Upper lobe of left lung (tissue), 6 donors: ENCODE measurements at regions not wholly inside any gene's neighbourhood (a gene's known extent, or its start where the extent isn't known, plus 50 kb on each side); places are given as distances from the start of the nearest gene placed in this dataset.

Source experiments
- ATAC-seq, 2 donors: fragments of 200-7000 bp; cut with Tn5 transposase; one replicate each; pipeline ENCODE4 v1.9.1; 2022; ENCODE audit warnings: mild to moderate bottlenecking in 2 of 2, moderate library complexity in 2 of 2; ENCODE audit not compliant: low FRiP score in 2 of 2
- DNase-seq, 2 donors: peaks; one replicate each; pipeline ENCODE4 v3.0.0-alpha.2; 2019 to 2020
- H3K27ac ChIP-seq, 4 donors: fragments of 200-600 bp; sonication (generic); one replicate each; pipeline ENCODE4 v1.5.1; 2016 to 2019
- H3K27me3 ChIP-seq, 4 donors: fragments of 200-600 bp; sonication (generic); one replicate each; pipeline ENCODE4 v1.5.1; 2017 to 2019
- H3K36me3 ChIP-seq, 4 donors: fragments of 200-600 bp; sonication (generic); one replicate each; pipeline ENCODE4 v1.5.1; 2016 to 2019
- H3K4me1 ChIP-seq, 4 donors: fragments of 200-600 bp; sonication (generic); one replicate each; pipeline ENCODE4 v1.5.1; 2018 to 2019
- H3K4me3 ChIP-seq, 4 donors: fragments of 200-600 bp; sonication (generic); one replicate each; pipeline ENCODE4 v1.5.1; 2017 to 2019; ENCODE audit warnings: mild to moderate bottlenecking in 2 of 4, moderate library complexity in 1 of 4
- H3K9me3 ChIP-seq, 4 donors: fragments of 200-600 bp; sonication (generic); one replicate each; pipeline ENCODE4 v1.5.1; 2018 to 2019
- CTCF ChIP-seq, 6 experiments: fragments of 450-650 bp in 4 of 6; fragments of 200-600 bp in 2 of 6; sonication (generic) in 2 of 6; IDR thresholded peaks; one replicate each; pipeline ENCODE4 v1.5.1; 2016 to 2019; ENCODE audit warnings: antibody characterized with exemption in 6 of 6
- EP300 ChIP-seq, 4 donors: sonication (generic); formaldehyde crosslinking; IDR thresholded peaks; one replicate each; pipeline ENCODE4 v1.5.1; 2017; ENCODE audit warnings: antibody characterized with exemption in 4 of 4, control low read depth in 2 of 4
- POLR2A ChIP-seq, 4 donors: fragments of 450-650 bp; IDR thresholded peaks; one replicate each; pipeline ENCODE4 v1.5.1; 2016 to 2017; ENCODE audit warnings: antibody characterized with exemption in 4 of 4, mild to moderate bottlenecking in 2 of 4
- POLR2AphosphoS5 ChIP-seq, 2 donors: sonication (generic); formaldehyde crosslinking; IDR thresholded peaks; one replicate each; pipeline ENCODE4 v1.5.1; 2017; ENCODE audit warnings: antibody characterized with exemption in 2 of 2
- WGBS, 2 donors: methylation state at CpG; one replicate each; pipeline ENCODE4 v1.1.5; 2017 to 2018; 5-methylcytosine and 5-hydroxymethylcytosine counted together
- donor health status: DM: no; HTN: no; CAD: no; lungs with moderate emphysema.
- donor health status: DM: no; HTN: yes; CAD: no; lungs with severe emphysema.

DNA sequence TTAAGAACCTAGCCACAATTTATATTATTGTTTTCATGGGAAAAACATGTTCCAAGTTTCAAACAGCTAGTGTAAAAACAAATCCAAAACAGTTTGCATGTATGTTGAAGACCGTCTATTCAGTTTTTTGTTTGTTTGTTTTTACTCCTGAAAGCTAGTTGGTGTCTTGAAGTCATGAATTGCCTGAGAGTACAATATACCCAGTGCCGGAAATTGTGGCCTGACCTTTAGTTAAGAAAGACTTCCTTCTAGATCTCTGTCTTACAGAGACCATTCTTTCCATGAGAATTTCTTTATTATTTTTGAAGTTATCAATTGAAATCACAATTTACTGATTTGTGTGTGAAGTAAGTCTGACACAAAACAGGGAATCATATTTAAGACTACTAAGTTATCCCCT is 474.8 kb downstream of the KCNJ2 start:
- 62 to 75% methylated on average over 2 of the region's 2 CpGs for WGBS, 2 donors
- Histone ChIP-seq H3K36me3 (no peaks in the 10 kb centered on the region), H3K27ac (no peak overlapping the region), H3K9me3 (peaks cover 0 to 4% (median 0%) of the 10 kb centered on the region in 4 donors), H3K4me1 (no peaks in the 10 kb centered on the region), H3K27me3 (no peaks in the 10 kb centered on the region), H3K4me3 (no peak overlapping the region)
- ATAC-seq (no peak), DNase-seq (no peak)
- no peak for TF ChIP-seq CTCF (IDR thresholded peaks at IDR 0.05)
- TF ChIP-seq POLR2A (IDR thresholded peaks at IDR 0.05) = no peak
- no peak for TF ChIP-seq POLR2AphosphoS5 (IDR thresholded peaks at IDR 0.05)
- no peak for TF ChIP-seq EP300 (IDR thresholded peaks at IDR 0.05)

- DNase-seq (no peak), ATAC-seq (no peak)
- Histone ChIP-seq H3K27me3 (no peaks in the 10 kb centered on the region), H3K27ac (no peak overlapping the region), H3K9me3 (peaks cover 0 to 4% (median 0%) of the 10 kb centered on the region in 4 donors), H3K4me3 (no peak overlapping the region), H3K36me3 (no peaks in the 10 kb centered on the region), H3K4me1 (no peaks in the 10 kb centered on the region)
- TF ChIP-seq EP300 (IDR thresholded peaks at IDR 0.05) = no peak
- TF ChIP-seq CTCF (IDR thresholded peaks at IDR 0.05) = no peak
- TF ChIP-seq POLR2A (IDR thresholded peaks at IDR 0.05) = no peak
- TF ChIP-seq POLR2AphosphoS5 (IDR thresholded peaks at IDR 0.05) = no peak
- WGBS, 2 donors = 94 to 97% methylated on average over 1 of the region's 1 CpG
Measured at GRCh38 chr17:70646673-70647072, 477.3 kb downstream of the KCNJ2 start.

- no peaks in the 10 kb centered on the region for H3K4me1 ChIP-seq
- H3K27ac ChIP-seq = no peak overlapping the region
- no peak for ATAC-seq
Measured at GRCh38 chr17:70648166-70648565, 478.8 kb downstream of the KCNJ2 start.

GRCh38 chr17:70653850-70654249 is 484.5 kb downstream of the KCNJ2 start:
- DNase-seq (no peak), ATAC-seq (no peak)
- Histone ChIP-seq H3K4me1 (no peaks in the 10 kb centered on the region), H3K27me3 (no peaks in the 10 kb centered on the region), H3K27ac (no peak overlapping the region), H3K36me3 (no peaks in the 10 kb centered on the region), H3K9me3 (no peaks in the 10 kb centered on the region), H3K4me3 (no peak overlapping the region)
- WGBS, 2 donors = 72 to 73% methylated on average over 3 of the region's 3 CpGs
- TF ChIP-seq POLR2A (IDR thresholded peaks at IDR 0.05) = no peak
- TF ChIP-seq EP300 (IDR thresholded peaks at IDR 0.05) = no peak
- no peak for TF ChIP-seq CTCF (IDR thresholded peaks at IDR 0.05)
- TF ChIP-seq POLR2AphosphoS5 (IDR thresholded peaks at IDR 0.05) = no peak

More at GRCh38 chr17:70648166-70648565, 478.8 kb downstream of the KCNJ2 start:
- H3K36me3 ChIP-seq = no peaks in the 10 kb centered on the region
- no peak for DNase-seq
- H3K27me3 ChIP-seq = no peaks in the 10 kb centered on the region
- no peak for TF ChIP-seq POLR2A (IDR thresholded peaks at IDR 0.05)
- no peak for TF ChIP-seq POLR2AphosphoS5 (IDR thresholded peaks at IDR 0.05)
- no peak for TF ChIP-seq CTCF (IDR thresholded peaks at IDR 0.05)
- no peak for TF ChIP-seq EP300 (IDR thresholded peaks at IDR 0.05)
- H3K9me3 ChIP-seq = peaks cover 0 to 4% (median 0%) of the 10 kb centered on the region in 4 donors
- no peak overlapping the region for H3K4me3 ChIP-seq

- Histone ChIP-seq H3K4me1 (no peaks in the 10 kb centered on the region), H3K27ac (no peak overlapping the region), H3K4me3 (no peak overlapping the region), H3K36me3 (no peaks in the 10 kb centered on the region), H3K9me3 (no peaks in the 10 kb centered on the region), H3K27me3 (no peaks in the 10 kb centered on the region)
- ATAC-seq (no peak), DNase-seq (no peak)
- TF ChIP-seq POLR2AphosphoS5 (IDR thresholded peaks at IDR 0.05) = no peak
- TF ChIP-seq POLR2A (IDR thresholded peaks at IDR 0.05) = no peak
- TF ChIP-seq EP300 (IDR thresholded peaks at IDR 0.05) = no peak
- no peak for TF ChIP-seq CTCF (IDR thresholded peaks at IDR 0.05)
- WGBS, 2 donors = 55 to 60% methylated on average over 3 of the region's 3 CpGs
Measured at GRCh38 chr17:70654706-70655105, 485.4 kb downstream of the KCNJ2 start.
